ENCODE measurements at regions not wholly inside any gene's neighbourhood (a gene's known extent, or its start where the extent isn't known, plus 50 kb on each side); places are given as distances from the start of the nearest gene placed in this dataset.
"Not testable (repeated sequence)": the region's sequence is repeated elsewhere in the genome, so short reads cannot be mapped to it uniquely, and the experiment has no call there.

DNA sequence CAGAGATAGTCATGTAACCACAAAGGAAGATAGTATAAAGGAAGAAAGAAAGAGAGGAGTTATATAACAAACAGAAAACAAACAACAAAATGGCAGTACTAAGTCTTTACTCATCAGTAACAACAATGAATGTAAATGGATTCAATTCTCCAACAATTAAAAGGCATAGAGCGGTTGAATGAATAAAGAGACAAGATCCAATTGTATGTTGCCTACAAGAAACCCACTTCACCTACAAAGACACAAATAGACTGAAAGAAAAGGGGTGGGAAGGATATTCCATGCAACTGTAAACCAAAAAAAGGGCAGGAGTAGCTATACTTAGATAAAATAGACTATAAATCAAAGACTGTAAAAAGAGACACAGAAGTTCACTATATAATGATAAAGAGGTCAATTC, 157.3 kb upstream of the CREB1 start:
- H3K27ac ChIP-seq (replicated peaks) = no peak overlapping the region
- TF ChIP-seq, protein P1, sequence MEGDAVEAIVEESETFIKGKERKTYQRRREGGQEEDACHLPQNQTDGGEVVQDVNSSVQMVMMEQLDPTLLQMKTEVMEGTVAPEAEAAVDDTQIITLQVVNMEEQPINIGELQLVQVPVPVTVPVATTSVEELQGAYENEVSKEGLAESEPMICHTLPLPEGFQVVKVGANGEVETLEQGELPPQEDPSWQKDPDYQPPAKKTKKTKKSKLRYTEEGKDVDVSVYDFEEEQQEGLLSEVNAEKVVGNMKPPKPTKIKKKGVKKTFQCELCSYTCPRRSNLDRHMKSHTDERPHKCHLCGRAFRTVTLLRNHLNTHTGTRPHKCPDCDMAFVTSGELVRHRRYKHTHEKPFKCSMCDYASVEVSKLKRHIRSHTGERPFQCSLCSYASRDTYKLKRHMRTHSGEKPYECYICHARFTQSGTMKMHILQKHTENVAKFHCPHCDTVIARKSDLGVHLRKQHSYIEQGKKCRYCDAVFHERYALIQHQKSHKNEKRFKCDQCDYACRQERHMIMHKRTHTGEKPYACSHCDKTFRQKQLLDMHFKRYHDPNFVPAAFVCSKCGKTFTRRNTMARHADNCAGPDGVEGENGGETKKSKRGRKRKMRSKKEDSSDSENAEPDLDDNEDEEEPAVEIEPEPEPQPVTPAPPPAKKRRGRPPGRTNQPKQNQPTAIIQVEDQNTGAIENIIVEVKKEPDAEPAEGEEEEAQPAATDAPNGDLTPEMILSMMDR (IDR thresholded peaks at IDR 0.05; ENCODE audit: borderline replicate concordance) = no peak
- no peaks in the 10 kb centered on the region for H3K27me3 ChIP-seq (ENCODE audit: low read depth)
- H3K36me3 ChIP-seq = no peaks in the 10 kb centered on the region
- no peak overlapping the region for H3K4me3 ChIP-seq
- no peak for DNase-seq
- H3K9me3 ChIP-seq (replicated peaks) = peaks cover 33% of the 10 kb centered on the region
- H3K4me1 ChIP-seq = no peaks in the 10 kb centered on the region
- intact Hi-C loops (cut with micrococcal nuclease) = no loop called here

DNA sequence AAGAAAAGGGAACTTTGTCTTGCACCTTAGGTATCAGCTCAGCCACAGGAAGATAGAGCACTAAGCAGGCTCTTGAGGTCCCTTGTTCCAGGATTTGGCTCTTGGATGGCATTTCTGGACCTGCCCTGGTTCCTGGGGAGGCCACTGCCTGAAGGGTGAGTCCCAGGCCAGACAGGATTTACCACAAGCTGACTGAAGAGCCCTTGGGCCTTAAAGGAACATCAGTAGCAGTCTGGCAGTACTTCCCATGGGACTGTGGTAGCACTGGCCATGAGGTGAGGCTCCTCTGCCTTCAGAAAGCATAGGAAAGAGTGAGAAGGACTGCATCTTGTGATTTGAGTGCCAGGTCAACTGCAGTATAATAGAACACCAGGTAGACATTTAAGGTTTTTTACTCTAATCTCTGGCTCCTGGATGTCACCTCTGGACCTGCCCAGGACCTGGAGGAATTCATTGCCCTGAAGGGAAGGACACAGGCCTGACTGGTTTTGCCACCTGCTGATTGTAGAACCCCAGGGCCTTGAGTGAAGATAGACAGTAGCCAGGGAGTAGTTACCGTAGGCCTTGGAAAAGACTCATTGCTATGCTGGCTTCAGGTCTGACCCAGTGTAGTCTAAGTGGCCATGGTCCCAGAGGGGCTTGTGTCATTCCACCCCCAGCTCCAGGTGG, 154.4 kb upstream of the CREB1 start:
- Histone ChIP-seq H3K36me3 (no peaks in the 10 kb centered on the region), H3K27ac (replicated peaks) (no peak overlapping the region), H3K27me3 (ENCODE audit: low read depth) (no peaks in the 10 kb centered on the region), H3K9me3 (replicated peaks) (peaks cover 61% of the 10 kb centered on the region), H3K4me1 (no peaks in the 10 kb centered on the region), H3K4me3 (no peak overlapping the region)
- no peak for DNase-seq
- intact Hi-C loops (cut with micrococcal nuclease) = no loop called here
- TF ChIP-seq, protein P1 (IDR thresholded peaks at IDR 0.05; ENCODE audit: borderline replicate concordance) = no peak

DNA sequence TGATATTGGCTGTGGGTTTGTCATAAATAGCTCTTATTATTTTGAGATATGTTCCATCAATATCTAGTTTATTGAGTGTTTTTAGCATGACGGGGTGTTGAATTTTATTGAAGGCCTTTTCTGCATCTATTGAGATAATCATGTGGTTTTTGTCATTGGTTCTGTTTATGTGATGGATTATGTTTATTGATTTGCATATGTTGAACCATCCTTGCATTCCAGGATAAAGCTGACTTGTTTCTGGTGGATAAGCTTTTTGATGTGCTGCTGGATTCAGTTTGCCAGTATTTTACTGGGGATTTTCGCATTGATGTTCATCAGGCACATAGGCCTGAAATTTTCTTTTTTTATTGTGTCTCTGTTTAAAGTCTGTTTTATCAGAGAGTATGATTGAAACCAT, 151.1 kb upstream of the CREB1 start:
- peaks cover 62% of the 10 kb centered on the region for H3K9me3 ChIP-seq (replicated peaks)
- H3K27me3 ChIP-seq (ENCODE audit: low read depth); H3K4me1 ChIP-seq; H3K27ac ChIP-seq (replicated peaks); intact Hi-C loops (cut with micrococcal nuclease); H3K36me3 ChIP-seq; DNase-seq; H3K4me3 ChIP-seq: not testable (repeated sequence)

DNA sequence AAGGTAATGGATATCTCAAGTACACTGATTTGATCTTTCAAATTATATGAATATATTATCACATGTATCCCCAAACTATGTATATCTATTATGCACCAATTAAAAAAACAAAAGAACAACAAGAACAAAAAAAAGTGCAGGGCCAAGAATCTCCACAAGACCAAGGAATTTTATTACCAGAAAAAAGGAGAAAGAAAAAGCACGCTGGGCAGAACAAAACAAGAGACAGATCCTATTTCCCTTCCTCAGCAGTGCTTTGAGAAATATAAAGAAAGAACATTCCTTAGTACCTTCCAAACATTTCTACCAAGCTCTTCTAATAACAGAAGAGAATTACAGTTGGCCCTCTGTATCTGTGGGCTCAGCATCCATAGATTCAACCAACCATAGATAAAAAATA, 144.7 kb upstream of the CREB1 start:
- H3K4me1 ChIP-seq = no peaks in the 10 kb centered on the region
- intact Hi-C loops (cut with micrococcal nuclease) = no loop called here

DNA sequence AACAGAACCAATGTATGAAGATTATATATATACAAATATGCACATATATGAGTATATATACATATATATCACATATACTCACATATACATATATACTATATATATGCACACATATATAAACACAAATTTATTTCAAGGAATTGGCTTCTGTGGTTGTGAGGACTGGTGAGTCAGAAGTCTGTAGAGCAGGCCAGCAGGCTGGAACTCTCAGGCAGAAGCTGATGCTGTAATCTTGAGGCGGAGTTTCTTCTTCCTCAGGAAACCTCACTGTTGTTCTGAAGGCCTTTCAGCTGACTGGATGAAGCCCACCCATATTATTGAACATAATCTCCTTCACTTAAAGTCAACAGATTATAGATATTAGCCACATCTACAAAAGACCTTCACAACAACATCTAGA, 143.9 kb upstream of the CREB1 start:
- DNase-seq = no peak
- H3K27me3 ChIP-seq (ENCODE audit: low read depth) = no peaks in the 10 kb centered on the region
- TF ChIP-seq, protein P1 (IDR thresholded peaks at IDR 0.05; ENCODE audit: borderline replicate concordance) = no peak
- H3K4me1 ChIP-seq = no peaks in the 10 kb centered on the region
- H3K4me3 ChIP-seq = no peak overlapping the region
- H3K36me3 ChIP-seq = no peaks in the 10 kb centered on the region
- intact Hi-C loops (cut with micrococcal nuclease) = no loop called here
- H3K9me3 ChIP-seq (replicated peaks) = peaks cover 23% of the 10 kb centered on the region
- H3K27ac ChIP-seq (replicated peaks) = no peak overlapping the region

More for the DNA sequence above, 144.7 kb upstream of the CREB1 start:
- H3K27me3 ChIP-seq (ENCODE audit: low read depth) = no peaks in the 10 kb centered on the region
- no peak overlapping the region for H3K27ac ChIP-seq (replicated peaks)
- H3K36me3 ChIP-seq = no peaks in the 10 kb centered on the region
- H3K4me3 ChIP-seq = no peak overlapping the region
- H3K9me3 ChIP-seq (replicated peaks) = peaks cover 25% of the 10 kb centered on the region
- TF ChIP-seq, protein P1 (IDR thresholded peaks at IDR 0.05; ENCODE audit: borderline replicate concordance) = no peak
- no peak for DNase-seq

DNA sequence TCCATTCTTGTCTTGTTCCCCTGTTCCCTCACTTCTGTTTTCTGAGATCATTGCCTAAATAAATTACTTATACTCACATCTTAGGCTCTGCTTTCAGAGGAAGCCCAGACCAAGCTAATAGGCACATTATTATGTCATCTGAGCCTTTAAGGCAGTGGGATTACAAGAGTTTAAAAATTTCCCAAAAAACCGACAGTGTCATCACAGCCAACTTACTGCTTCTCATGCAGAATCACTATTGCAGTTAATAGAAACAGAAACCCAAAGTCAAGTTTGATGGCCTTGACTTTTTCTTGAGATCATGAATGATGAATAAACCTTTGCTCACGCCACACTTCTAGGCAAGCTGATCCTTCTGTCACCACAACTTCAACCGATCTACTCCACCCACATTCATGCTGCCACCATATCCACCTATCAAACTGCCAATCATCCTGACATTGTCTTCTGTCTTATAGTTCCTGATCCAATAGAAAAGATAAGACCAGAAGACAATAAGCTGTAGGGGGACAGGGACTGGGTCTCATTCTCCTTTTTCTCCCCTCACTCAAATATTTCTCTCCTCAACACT, 142.7 kb upstream of the CREB1 start:
- peaks cover 22% of the 10 kb centered on the region for H3K9me3 ChIP-seq (replicated peaks)
- H3K36me3 ChIP-seq = no peaks in the 10 kb centered on the region
- no peak for DNase-seq
- H3K27ac ChIP-seq (replicated peaks) = no peak overlapping the region
- no peak overlapping the region for H3K4me3 ChIP-seq
- H3K27me3 ChIP-seq (ENCODE audit: low read depth) = no peaks in the 10 kb centered on the region
- no peaks in the 10 kb centered on the region for H3K4me1 ChIP-seq
- intact Hi-C loops (cut with micrococcal nuclease) = no loop called here
- TF ChIP-seq, protein P1 (IDR thresholded peaks at IDR 0.05; ENCODE audit: borderline replicate concordance) = no peak
